NCI-H2029 treated with DMSO at 0.1 percent for 48 hours (cell line): ENCODE measurements at regions not wholly inside any gene's neighbourhood (a gene's known extent, or its start where the extent isn't known, plus 50 kb on each side); places are given as distances from the start of the nearest gene placed in this dataset.

Experiments used
- DNase-seq: peaks from one replicate; lab custom pipeline; 2025; lab: John Stamatoyannopoulos, UW

DNA sequence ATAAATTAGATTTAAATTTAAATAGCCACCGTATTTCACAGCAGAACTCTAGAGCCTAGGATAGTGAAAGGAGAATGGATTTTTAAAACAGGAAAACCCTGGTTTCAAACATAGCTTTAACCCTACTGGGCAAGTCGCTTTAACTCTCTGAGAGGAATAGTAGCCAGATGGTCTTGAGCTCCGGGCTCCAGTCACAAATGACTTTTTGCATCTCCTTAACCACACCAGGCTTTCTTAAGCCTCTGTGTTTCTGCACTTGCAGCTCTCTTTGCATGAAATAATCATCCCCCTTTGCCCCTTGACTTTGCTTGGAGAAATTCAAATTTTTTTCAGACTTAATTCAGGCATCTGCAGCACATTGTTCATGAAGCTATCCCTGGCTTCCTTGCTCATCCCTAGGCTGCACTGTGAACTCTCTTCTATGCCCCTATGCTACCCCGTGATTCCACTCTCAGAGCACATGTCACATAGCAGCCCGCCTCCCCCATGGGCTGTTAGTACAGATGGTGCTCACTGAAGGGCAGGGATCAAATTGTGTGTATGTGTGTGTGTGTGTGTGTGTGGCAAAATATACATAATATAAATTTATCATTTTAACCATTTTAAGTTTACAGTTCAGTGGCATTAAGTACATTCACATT lies 68.8 kb upstream of the DAB1 start:
- no peak for DNase-seq

DNA sequence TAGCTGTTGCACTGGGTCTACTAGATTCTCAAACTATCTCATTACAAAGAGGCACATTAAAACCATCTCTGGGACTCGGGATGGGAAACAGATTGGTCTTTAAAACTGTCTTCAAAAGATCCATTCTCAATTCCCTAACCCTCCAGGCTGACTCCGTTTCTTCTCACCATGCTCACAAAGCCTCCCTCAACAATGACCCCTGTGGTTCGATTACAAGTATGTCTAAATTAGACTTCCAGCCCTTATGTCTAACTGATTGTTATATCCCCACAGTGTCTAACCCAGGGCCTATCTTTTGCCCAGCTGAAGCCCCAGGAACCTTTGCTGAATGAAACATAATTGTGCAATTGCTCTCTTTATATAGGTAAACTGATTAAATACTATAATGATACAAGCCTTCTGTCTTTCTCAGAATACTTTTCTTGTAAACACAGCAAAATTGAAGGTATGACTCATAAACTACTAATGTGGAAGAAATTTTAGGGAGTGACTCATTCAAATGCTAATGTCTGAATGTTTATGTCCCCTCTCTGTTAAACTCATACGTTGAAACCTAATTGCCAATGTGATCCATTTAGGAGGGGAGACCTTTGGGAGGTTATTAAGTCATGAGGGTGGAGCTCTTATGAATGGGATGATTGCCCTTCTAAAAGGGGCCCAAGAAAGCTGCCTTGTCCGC lies 65.6 kb upstream of the DAB1 start:
- no peak for DNase-seq

DNA sequence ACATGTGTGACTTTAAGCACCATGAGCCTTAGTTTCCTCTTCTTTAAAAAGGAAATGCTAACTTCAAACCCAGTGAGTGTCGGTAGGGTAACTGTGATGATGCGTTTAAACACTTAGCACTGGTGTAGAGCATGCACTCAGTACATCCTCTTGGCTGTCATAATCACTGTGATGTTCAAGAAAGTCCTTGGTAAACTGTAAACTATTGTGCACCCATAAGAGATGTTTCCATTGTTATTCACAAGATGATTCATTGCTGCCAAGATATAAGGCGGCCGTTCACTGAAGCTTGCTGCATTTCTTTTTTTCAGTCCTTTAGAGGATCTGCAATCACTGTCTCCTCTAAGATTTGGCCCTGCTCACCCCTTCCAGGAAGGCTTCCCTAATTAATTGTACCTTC lies 61.8 kb upstream of the DAB1 start:
- DNase-seq, result no peak

DNA sequence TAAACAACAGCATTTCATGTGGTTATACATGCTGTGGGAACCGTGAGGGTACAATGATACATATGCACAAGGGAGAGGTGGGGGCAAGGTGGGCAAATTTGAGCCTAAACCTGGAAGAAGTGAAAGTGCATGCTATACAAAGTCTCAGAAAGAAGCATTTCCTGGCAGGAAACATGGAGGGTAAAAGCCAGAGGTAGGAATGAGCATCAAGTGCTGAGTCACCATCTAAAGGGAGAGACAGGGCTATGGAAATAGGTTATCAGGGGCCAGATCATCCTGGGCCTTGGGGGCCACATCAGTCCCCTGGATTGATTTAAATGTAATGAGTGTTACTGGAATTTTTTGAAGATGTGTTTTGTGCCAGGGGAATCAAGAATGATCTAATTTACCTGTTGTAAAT lies 60.1 kb upstream of the DAB1 start:
- DNase-seq, result no peak

DNA sequence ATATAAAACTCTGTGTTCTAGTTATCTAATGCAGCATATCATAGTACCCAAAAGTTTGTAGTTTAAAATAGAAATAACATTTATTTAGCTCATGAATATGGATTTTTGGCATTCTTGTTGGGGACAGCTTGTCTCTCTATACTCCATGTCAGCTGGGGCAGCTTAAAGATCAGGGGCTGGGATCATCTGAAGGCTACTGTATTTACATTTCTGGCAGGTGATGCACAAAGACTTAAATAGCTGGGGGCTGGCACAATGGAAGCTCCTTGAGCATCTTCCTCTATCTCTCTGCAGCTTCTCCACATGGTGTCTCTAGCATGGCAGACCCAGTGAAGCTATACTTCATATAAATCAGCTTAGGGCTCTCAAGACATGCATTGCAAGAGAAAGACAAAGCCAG lies 55.6 kb upstream of the DAB1 start:
- no peak for DNase-seq

DNA sequence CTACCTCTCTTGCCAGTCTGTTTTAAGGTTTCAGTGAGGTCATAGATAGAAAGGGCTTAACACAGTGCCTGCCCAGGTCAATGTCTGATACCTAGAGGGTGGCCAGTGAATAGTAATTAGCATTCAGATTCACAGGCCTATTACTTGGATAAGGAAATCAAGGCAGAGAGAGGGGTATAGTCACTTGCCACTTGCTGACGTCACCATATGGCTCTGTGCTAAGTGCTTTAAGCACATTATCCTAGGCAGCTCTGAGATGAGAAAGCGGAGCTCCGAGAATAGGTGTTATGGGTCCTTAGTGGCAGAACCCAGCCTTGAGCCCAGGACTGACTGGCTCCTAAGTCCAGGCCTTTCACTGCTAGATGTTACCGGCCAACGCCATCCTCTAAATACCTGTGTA lies 51.5 kb upstream of the DAB1 start:
- DNase-seq, result no peak

DNA sequence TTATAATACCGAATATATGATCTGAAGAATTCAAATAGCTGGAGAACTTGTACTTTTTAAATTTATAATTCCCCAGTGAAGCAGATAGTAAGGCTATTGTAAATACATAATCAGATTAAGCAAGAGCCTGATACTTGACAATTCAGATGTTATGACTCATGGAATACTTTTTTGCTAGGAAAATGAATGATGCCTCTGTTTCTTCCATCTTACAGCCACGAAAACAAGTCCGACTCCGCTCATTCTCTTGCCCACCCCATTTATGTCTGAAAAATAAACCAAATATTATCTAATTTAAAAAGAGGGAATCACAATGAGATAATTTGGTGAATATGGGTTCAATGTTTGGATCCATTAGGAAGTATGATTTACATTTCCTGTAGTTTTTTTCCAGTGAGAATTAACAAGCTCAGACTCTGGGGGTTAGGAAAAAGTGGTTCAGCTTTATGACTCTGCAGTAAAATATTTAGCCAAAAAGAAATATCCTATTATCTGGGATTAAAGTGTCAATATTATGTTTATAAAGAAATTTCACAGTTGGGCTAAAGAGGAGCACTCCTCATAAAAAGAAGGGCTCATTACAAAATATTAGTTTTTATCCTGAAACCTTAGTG lies 50.4 kb upstream of the DAB1 start:
- no peak for DNase-seq
